ENCODE measurements at regions not wholly inside any gene's neighbourhood (a gene's known extent, or its start where the extent isn't known, plus 50 kb on each side); places are given as distances from the start of the nearest gene placed in this dataset.

DNA sequence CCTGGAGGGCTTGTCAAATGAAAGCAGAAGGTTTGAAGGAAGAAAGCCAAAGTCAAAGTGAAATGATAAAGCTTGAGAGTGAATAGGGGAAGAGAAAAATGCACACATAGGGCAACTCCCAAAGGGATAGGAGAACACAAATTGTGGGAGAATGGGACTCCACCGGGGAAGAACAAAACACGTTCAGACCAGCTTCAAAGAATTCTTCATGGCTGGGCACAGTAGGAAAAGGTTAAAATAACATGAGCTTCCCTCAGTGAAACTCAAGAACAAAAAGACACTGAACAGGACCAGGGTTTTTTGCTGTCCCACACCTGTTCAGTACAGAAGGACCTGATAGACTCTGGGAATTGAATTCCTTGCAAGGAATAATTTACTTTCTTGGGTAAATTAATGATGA lies 123.1 kb upstream of the NCKAP5 start (continued):
- TF ChIP-seq, protein P1, sequence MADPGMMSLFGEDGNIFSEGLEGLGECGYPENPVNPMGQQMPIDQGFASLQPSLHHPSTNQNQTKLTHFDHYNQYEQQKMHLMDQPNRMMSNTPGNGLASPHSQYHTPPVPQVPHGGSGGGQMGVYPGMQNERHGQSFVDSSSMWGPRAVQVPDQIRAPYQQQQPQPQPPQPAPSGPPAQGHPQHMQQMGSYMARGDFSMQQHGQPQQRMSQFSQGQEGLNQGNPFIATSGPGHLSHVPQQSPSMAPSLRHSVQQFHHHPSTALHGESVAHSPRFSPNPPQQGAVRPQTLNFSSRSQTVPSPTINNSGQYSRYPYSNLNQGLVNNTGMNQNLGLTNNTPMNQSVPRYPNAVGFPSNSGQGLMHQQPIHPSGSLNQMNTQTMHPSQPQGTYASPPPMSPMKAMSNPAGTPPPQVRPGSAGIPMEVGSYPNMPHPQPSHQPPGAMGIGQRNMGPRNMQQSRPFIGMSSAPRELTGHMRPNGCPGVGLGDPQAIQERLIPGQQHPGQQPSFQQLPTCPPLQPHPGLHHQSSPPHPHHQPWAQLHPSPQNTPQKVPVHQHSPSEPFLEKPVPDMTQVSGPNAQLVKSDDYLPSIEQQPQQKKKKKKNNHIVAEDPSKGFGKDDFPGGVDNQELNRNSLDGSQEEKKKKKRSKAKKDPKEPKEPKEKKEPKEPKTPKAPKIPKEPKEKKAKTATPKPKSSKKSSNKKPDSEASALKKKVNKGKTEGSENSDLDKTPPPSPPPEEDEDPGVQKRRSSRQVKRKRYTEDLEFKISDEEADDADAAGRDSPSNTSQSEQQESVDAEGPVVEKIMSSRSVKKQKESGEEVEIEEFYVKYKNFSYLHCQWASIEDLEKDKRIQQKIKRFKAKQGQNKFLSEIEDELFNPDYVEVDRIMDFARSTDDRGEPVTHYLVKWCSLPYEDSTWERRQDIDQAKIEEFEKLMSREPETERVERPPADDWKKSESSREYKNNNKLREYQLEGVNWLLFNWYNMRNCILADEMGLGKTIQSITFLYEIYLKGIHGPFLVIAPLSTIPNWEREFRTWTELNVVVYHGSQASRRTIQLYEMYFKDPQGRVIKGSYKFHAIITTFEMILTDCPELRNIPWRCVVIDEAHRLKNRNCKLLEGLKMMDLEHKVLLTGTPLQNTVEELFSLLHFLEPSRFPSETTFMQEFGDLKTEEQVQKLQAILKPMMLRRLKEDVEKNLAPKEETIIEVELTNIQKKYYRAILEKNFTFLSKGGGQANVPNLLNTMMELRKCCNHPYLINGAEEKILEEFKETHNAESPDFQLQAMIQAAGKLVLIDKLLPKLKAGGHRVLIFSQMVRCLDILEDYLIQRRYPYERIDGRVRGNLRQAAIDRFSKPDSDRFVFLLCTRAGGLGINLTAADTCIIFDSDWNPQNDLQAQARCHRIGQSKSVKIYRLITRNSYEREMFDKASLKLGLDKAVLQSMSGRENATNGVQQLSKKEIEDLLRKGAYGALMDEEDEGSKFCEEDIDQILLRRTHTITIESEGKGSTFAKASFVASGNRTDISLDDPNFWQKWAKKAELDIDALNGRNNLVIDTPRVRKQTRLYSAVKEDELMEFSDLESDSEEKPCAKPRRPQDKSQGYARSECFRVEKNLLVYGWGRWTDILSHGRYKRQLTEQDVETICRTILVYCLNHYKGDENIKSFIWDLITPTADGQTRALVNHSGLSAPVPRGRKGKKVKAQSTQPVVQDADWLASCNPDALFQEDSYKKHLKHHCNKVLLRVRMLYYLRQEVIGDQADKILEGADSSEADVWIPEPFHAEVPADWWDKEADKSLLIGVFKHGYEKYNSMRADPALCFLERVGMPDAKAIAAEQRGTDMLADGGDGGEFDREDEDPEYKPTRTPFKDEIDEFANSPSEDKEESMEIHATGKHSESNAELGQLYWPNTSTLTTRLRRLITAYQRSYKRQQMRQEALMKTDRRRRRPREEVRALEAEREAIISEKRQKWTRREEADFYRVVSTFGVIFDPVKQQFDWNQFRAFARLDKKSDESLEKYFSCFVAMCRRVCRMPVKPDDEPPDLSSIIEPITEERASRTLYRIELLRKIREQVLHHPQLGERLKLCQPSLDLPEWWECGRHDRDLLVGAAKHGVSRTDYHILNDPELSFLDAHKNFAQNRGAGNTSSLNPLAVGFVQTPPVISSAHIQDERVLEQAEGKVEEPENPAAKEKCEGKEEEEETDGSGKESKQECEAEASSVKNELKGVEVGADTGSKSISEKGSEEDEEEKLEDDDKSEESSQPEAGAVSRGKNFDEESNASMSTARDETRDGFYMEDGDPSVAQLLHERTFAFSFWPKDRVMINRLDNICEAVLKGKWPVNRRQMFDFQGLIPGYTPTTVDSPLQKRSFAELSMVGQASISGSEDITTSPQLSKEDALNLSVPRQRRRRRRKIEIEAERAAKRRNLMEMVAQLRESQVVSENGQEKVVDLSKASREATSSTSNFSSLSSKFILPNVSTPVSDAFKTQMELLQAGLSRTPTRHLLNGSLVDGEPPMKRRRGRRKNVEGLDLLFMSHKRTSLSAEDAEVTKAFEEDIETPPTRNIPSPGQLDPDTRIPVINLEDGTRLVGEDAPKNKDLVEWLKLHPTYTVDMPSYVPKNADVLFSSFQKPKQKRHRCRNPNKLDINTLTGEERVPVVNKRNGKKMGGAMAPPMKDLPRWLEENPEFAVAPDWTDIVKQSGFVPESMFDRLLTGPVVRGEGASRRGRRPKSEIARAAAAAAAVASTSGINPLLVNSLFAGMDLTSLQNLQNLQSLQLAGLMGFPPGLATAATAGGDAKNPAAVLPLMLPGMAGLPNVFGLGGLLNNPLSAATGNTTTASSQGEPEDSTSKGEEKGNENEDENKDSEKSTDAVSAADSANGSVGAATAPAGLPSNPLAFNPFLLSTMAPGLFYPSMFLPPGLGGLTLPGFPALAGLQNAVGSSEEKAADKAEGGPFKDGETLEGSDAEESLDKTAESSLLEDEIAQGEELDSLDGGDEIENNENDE (IDR thresholded peaks at IDR 0.05; ENCODE audit: insufficient replicate concordance, low read length), result no peak
- TF ChIP-seq SUZ12 (IDR thresholded peaks at IDR 0.05; ENCODE audit: low read length), result no peak
- TF ChIP-seq JUN (IDR thresholded peaks at IDR 0.05; ENCODE audit: low read depth, low read length), result no peak
- no peak for TF ChIP-seq SIX5 (IDR thresholded peaks at IDR 0.05; ENCODE audit: low read depth, low read length)

Measured in H1 (cell line).